ENCODE measurements at regions not wholly inside any gene's neighbourhood (a gene's known extent, or its start where the extent isn't known, plus 50 kb on each side); places are given as distances from the start of the nearest gene placed in this dataset.
A peak's percentile ranks its signal among the peaks of the same experiment; 100 is the strongest.

DNA sequence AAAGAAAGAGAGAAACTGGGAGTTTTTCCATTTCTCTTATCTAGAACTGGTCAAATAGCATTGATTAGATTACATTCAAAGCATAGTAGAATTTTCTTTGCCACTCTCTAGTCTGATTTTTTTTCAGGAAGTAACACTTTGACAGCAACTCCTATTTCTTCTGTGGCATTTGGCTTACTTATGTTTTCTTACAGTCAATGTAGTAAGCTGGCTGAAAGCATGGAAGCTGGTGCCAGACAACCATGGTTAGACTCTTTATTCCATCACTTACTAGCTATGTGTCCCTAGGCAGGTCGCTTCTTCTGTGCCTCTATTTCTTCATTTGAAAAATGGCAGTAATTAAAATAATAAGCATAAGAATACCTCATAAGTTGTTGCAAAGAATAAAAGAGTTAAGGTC lies 54.2 kb upstream of the OPRM1 start:
- no peak for DNase-seq

DNA sequence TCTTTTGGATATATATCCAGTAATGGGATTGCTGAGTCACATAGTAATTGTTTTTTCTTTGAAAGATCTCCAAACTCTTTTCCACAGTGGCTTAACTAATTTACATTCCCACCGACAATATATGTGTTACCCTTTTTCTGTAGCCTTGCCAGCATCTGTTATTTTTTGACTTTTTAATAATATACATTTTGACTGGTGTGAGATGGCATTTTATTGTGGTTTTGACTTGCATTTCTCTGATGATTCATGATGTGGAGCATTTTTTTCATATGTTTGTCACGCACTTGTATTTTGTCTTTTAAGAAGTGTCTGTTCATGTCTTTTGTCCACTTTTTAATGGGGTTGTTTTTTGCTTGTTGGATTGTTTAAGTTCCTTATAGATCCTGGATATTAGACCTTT lies 58.9 kb upstream of the OPRM1 start:
- no peak for DNase-seq

DNA sequence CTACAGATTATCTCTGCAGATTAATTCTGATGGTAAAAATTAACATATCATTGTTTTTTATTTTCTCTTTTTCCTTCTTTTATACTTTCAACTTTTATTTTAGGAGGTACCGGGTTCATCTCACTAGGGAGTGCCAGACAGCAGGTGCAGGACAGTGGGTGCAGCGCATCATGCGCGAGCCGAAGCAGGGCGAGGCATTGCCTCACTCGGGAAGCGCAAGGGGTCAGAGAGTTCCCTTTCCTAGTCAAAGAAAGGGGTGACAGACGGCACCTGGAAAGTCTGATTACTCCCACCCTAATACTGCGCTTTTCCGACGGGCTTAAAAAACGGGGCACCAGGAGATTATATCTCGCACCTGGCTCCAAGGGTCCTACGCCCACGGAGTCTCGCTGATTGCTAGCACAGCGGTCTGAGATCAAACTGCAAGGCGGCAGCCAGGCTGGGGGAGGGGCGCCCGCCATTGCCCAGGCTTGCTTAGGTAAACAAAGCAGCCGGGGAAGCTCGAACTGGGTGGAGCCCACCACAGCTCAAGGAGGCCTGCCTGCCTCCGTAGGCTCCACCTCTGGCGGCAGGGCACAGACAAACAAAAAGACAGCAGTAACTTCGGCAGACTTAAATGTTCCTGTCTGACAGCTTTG lies 60.0 kb upstream of the OPRM1 start:
- DNase-seq: peak; percentile 16

DNA sequence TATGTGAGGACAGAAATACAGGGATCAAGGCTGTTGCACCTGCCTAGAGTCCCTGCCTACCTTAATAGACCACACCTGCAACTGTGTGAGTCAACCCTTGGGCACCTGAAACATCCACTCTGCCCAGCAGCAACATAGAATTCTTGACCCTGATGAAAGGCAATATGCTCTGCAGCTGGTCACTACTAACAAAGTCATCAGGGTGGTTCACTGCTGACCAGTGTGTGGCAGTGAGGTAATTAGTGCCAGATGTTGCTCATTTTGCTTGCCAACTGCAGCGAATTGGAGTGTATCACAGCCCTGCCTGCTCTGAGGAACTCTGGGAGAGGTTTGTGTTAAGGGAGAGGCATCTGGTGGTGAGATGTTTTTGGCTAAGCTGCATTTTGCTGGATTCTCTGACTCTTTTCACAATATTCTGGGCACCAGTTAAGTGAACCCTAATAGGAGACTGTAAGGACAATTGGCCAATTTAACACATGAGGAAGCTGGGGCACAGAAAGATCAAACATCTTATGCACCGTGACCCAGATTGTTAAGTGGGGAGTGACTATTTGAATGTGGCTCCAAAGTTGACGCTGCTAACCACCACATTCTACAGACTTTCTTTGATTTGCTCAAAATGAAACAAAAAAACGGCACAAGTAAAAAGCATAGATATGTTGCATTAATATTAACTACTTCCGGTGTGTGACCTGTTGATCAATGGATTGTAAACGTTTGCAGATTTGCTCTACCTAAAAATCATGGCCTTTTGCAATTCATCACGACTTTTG lies 61.9 kb upstream of the OPRM1 start:
- no peak for DNase-seq

DNA sequence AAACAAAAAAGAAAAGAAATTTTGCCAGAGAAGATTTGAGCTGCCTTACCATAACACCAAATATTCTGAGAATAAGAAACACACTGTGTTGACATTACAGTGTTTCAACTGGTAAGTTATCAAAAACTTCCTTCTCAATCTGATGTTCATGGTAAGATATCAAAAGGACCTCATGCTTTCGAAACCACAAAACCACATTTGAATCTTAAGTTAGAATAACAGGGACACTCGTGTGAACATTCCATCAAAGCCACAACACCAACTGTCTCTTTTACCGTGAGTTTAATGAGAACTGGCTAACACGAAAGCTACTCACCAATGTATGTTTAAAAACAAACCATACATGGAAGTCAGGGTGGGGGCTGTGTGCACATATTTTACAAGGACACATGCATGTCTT lies 73.0 kb upstream of the OPRM1 start:
- no peak for DNase-seq

DNA sequence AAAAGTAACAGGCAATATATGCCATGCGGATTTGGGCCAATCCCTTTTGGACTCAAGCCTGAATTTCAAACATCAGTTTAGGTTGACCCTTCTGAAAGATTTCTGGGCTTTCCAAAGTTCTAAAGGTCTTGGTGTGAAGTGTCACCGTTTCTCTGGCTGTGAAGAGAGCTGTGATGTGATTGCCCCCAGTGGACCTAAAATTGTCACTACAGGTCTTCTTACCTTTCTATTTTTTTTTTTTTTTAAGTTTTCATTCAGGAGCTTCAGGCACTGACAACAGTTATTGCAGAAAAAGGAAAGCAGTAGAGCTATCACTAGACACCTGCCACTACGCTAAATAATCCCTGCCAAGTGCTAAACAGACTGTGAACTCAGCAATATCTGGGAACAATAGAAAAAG lies 75.7 kb upstream of the OPRM1 start:
- DNase-seq: no peak

DNA sequence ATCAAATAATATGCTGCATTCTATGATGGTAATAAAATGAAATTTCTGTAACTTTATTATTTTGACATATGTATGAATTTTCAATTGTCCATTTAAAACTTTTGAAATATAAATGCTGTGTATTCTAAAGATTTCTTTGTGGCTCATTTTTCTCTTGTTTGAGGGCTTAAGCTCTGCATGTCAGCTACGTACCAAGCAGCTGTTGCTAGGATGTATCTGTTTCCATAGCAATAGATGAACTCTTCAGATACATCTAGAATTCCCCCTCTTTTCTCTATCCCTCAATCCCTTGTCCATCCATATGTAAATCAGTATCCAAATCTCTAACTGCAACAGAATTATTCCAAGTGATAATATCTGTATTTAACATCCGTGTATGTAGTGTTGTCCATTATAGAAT lies 76.5 kb upstream of the OPRM1 start:
- no peak for DNase-seq

DNA sequence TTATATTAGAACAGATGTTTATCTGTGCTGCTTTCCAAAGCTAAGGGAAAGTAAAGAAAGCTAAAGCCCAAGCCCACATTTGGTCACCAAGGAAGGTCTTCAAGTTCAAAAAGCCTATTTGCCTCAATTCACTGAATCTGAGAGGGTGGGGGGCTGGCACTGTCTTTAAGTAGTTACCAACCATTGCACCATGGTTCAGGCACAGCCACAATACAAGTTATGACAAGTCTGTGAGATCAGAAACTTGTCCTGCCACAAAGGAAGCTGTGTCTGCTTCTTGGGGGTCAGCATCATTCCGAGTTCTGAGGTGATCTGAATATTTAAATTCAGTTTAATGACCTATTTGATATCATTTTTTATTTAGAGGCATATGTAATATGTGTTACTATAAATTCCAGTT lies 78.3 kb upstream of the OPRM1 start:
- no peak for DNase-seq

DNA sequence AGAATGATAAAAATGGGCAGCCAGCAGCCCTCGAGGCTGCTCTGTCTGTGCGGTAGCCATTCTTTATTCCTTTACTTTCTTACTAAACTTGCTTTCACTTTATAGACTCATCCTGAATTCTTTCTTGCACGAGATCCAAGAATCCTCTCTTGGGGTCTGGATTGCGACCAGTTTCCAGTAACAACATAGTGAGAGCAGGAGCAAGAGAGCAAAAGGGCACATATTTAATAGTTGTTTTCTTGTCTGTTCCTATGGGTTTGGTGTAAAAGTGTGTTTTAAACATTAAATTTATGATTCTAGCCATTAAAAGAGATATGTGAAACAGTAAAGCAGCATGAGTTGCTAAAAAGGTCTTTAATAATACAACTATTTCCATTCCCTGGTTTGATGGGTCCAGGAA lies 78.8 kb upstream of the OPRM1 start:
- DNase-seq: no peak

DNA sequence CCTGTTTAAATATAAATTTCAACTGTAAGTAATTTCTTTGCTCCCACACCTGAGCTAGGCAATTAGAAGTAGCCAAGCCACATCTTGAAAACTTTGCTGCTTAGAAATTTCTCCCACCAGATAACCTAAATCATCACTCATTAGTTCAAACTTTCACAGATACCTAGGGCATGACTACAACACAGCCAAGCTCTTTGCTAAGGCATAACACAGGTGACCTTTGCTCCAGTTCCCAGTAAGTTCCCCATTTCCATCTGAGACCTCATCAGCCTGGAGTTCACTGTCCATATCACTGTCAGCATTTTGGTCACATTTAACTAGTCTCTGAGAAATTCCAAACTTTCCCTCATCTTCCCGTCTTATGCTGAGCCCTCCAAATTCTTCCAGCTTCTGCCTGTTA lies 79.8 kb upstream of the OPRM1 start:
- no peak for DNase-seq

DNA sequence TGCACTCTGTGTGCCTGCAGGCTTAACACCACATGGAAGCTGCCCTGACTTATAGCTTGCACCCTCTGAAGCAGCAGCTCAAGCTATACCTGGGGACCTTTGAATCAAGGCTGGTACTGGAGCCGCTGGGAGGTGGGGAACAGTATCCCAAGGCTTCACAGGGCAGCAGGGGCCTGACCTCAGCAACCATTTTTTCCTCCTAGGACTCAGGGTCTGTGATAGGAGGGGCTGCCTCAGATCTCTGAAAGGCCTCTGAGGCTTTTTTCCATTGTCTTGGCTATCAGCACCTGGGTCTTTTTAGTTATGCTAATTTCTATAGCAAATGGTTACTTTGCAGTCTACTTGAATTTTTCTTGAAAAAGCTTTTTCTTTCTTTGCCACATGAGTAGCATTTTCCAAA lies 80.2 kb upstream of the OPRM1 start:
- DNase-seq: no peak

DNA sequence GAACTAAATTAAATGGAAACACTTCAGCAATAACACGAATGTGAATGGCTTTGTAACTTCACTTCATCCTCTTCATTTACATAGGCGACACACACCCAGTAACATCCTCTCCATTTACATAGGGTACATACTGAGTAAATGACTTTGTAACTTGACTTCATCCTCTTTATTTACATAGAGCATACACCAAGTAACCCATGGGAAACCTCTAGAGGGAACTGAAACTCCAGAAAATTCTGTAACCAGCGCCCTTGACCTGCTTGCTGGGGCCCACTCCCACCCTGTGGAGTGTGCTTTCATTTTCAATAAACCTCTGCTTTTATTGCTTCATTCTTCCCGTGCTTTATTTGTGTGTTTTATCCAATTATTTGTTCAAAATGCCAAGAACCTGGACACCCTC lies 81.6 kb upstream of the OPRM1 start:
- no peak for DNase-seq

DNA sequence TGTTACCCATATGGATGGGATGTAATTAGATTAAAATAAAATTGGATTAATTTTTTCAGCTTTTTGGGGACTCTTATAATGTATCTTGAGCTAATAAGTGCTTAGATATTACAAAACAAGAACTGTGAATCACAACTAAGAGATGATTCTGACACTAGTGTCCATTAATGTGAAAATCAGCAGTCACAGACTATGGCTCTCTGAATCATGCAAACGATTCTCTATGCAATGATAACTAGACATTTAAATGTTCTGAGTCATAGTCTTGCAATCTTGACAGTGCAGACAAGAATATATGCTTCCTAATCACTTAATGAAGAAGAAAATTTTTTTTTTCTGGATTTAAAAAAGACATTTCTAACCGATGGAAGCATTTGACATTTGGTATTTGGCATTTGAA lies 82.2 kb upstream of the OPRM1 start:
- DNase-seq: no peak

DNA sequence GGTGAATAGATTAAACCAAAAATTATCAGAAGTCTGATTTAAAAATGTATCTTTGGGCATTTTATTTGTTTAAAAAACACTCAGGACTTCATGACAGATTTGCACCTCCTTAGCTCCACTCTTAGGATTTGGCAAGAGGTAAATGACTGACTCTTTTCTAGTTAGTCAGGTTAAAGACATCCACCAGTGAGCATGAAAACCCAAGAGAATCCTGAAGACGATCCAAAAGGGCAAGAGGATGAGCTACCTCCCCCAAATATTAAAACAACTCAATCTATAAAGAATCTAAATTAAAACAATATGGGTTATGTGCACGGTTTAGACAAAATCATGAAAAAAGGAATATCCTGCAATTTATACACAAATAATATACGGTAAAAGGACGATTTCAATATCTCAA lies 89.4 kb upstream of the OPRM1 start:
- no peak for DNase-seq

DNA sequence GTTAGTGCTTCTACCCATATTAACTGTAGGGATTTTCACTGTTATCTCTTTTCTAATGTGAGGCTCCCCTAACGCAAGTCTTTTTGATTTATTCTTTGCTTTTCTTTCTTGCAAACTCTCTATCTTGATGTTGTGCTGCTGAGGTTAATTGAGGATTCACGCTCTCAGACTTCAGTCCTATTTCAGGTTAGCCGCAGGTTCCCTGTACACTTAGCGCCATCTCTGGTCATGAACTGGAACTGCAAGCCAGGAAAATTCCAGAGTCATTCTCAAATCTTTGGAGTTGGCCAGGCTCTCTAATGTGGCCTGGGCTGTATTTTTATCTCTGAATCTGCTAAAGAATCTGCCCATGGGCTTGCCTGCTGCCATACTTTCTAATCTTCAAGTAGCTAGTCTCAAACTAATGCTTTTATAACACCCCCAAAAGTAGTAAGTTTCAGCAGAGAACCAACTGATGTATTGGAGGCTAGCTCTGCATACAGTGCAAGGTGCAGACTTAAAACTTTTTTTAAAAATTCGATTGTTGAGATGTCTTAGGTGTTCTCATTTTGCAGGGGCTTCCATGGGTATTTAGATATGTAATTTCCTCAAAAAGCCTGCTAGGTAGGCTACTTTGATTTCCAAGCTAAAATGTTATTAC lies 91.1 kb upstream of the OPRM1 start:
- DNase-seq: peak; percentile 5

DNA sequence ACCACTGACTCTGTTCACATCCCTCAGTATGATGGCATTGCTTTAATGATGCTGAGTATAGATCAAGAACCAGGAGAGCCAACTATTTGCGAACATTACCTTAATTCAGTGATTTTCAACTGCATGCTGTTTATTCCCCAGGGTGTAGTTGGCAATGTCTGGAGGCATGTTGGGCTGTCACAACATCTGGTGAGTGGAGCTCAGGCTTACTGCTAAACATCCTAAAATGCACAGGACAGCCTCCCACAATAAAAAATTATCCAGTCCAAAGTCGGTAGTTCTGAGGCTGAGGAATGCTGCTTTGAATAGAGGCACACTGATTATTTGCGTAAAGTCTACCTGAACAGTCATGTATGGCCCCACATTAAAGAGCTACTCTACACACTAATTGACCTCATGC lies 94.8 kb upstream of the OPRM1 start:
- no peak for DNase-seq

DNA sequence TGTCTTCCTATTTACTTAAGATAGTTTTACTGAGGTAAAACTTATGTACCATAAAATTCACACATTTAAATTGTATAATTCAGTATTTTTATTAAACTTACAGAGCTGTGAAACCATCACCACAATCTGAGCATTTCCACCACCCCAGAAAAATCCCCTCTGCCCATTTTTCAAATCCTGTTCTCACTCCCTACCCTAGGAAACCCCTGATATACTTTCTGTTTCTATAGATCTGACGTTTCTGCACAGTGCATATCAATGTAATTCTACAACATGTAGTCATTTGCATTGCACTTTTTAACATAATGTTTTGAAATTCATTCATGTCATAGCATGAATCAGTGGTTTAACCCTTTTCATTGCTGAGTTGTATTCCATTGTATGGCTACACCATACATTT lies 96.7 kb upstream of the OPRM1 start:
- no peak for DNase-seq

DNA sequence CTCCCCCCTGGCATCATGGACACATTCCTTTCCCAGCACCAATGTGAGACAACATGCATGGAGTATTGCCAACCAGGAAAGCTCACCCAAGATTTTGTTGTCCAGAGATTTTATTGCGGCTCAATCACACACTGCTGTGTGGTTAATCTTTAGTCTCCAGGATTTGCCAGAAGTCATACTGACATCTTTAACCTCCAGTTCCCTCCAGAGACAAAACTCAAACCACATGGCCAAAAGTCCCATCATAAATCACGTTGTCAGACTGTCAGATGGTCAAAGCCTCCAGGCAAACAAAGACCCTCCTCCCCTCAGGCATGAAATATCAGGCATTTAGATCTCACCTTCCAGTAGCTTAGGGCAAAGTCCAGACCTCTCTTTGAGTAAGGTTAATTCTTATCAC lies 97.3 kb upstream of the OPRM1 start:
- DNase-seq: no peak

DNA sequence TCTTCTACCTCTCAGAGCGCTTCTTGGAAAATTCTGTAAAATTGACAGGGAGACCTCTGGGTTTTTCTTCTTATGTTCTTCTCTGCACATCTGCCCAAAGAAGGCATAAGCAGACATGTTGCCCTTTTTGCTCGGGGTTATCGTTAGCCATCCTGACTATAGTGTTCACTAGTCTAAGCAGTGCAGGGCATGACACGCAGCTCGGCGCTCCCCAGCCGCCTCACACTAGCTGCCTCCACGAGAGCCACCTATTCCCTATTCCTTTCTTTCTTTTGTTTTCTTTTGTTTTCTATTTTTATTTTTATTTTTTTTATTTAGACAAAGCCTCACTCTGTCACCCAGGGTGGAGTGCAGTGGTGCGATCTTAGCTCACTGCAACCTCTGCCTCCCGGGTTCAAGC lies 100.2 kb upstream of the OPRM1 start:
- no peak for DNase-seq

DNA sequence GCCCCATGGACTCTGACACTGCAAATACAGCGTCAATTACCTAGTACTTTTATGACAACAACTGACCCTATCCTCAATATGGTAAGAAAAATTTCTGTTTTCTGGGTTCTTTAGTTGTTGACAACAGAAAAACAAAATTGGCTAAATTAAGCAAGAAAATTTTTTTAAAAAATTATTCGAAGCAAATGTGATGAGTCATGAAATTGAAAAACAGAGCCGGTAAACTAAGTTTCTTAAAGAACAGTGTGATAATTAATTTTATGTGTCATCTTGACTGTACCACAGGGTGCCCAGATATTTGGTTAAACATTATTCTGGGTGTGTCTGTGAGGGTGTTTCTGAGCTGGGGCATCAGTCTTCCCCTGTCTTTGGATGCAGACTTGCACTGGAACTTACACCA lies 107.6 kb upstream of the OPRM1 start:
- no peak for DNase-seq

DNA sequence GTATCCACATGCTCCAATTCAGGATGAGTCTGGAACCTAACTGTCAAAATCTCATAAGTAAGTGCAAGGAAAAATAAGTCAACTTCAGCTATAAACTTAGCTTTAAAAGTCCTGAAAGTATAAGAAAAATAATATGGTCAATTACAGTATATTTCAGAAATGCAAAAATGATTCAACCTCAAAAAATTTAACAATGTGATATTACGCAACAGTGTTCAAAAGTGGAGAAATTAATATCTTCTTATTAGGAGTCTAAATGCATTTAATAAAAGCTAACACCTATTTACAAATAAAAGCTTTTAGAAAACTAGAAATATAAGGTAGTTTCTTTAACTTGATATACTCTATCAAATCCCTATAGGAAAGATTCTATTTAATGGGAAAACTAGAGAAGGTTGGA lies 111.2 kb upstream of the OPRM1 start:
- DNase-seq: no peak

DNA sequence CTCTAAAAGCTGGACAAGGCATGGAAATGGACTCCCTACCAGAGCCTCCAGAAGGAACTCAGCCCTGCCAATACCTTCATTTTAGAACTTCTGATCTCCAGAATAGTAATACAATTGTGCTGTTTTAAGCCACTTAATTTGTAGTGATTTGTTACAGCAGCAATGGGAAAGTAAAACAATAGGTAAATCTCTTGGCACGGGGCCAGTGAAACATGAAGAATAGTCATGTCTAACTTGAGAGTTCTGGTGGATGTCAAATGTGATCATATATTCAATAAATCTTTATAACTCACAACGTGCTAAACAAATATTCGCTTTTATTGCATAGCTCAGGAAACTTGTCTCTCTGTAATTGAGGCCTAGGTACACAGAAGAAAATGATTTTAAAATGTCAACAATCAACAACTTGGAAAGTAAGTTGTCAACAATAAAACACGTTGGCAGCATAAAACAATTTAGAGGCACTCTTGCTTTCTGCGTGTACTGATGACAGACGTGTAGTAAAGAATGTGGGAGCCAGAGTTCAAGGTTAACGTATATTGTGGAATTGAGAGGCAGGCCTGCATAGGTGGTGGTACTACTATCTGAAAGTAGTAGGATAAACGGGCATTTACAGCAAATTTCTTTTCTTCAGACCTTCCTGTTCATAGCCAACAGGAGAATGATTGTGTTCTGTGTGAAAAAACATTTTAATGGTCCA lies 140.5 kb upstream of the OPRM1 start:
- no peak for DNase-seq

DNA sequence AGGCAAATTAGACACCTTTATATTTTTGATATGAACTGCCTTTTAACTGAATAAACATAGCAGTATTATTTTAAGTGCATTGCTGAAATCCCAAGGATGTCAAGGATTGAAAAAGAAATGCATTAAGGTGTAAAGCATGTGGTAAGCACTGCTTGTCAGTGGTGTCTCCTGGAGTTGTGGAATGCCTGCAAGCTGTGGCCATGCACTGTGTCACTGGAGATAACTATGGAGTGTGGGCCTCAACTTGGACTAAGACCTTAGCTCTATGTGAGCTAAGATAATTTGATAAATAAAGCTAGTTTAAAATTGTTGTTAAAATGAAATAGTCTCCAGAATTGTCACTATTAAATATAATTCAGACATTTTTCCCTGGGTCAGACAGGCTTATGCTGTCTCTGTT lies 156.6 kb upstream of the OPRM1 start:
- no peak for DNase-seq

DNA sequence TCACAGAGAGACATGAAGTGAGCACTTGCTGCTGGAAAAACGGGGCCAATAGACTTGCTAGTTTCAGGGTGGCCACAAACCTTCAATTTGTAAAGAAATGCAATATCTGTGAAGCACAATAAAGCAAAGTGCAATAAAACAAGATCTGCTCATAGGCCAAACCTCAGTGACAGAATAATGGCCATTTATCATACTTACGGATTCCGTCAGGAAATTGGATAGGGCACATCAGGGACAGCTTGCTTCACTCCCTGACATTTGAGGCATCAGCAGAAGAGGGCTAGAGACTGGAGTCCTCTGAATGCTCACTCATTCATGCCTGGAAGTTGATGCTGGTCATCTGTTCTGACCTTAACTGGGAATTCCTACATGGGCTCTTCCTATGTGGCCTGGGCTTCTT lies 165.5 kb upstream of the OPRM1 start:
- DNase-seq: no peak
